ENCODE measurements at regions not wholly inside any gene's neighbourhood (a gene's known extent, or its start where the extent isn't known, plus 50 kb on each side); places are given as distances from the start of the nearest gene placed in this dataset.

GRCh38 chr2:128722489-128722888 is 403.8 kb upstream of the HS6ST1 start:
- no peaks in the 10 kb centered on the region for H3K9me3 ChIP-seq (ENCODE audit: low read depth, low read length, poor library complexity, severe bottlenecking)
- H3K36me3 ChIP-seq (ENCODE audit: insufficient read depth, low read length, poor library complexity, severe bottlenecking), result no peaks in the 10 kb centered on the region
- H3K27ac ChIP-seq (ENCODE audit: low read depth, low read length, poor library complexity, severe bottlenecking), result no peak overlapping the region
- no peak overlapping the region for H3K4me3 ChIP-seq (ENCODE audit: low read depth, low read length, poor library complexity, severe bottlenecking)
- intact Hi-C loops (cut with micrococcal nuclease; ENCODE audit: unreplicated experiment), result no loop called here
- CTCF ChIA-PET, result no interaction called here
- POLR2A ChIA-PET (ENCODE audit: low non-redundant PET), result no interaction called here
- no TSS peak for BruUV-seq (replicated peaks)
- TF ChIP-seq CTCF (conservative IDR thresholded peaks at IDR 0.05; ENCODE audit: low read depth, low read length) (no peak), EZH2 (IDR thresholded peaks at IDR 0.05; ENCODE audit: borderline replicate concordance, low read depth, low read length, poor library complexity, severe bottlenecking) (no peak)
- H3K4me1 ChIP-seq (ENCODE audit: insufficient read depth, low read length, poor library complexity, severe bottlenecking), result no peaks in the 10 kb centered on the region
- no peaks in the 10 kb centered on the region for H3K27me3 ChIP-seq (replicated peaks; ENCODE audit: insufficient read depth, low read depth, low read length, poor library complexity)
- no peak for DNase-seq (ENCODE audit: low spot score)

- intact Hi-C loops (cut with micrococcal nuclease; ENCODE audit: unreplicated experiment), result no loop called here
- Histone ChIP-seq H3K27ac (ENCODE audit: low read depth, low read length, poor library complexity, severe bottlenecking) (no peak overlapping the region), H3K4me1 (ENCODE audit: insufficient read depth, low read length, poor library complexity, severe bottlenecking) (no peaks in the 10 kb centered on the region), H3K36me3 (ENCODE audit: insufficient read depth, low read length, poor library complexity, severe bottlenecking) (no peaks in the 10 kb centered on the region), H3K4me3 (ENCODE audit: low read depth, low read length, poor library complexity, severe bottlenecking) (no peak overlapping the region), H3K9me3 (ENCODE audit: low read depth, low read length, poor library complexity, severe bottlenecking) (peaks cover 7% of the 10 kb centered on the region), H3K27me3 (replicated peaks; ENCODE audit: insufficient read depth, low read depth, low read length, poor library complexity) (no peaks in the 10 kb centered on the region)
- no TSS peak for BruUV-seq (replicated peaks)
- ChIA-PET POLR2A (ENCODE audit: low non-redundant PET) (no interaction called here), CTCF (no interaction called here)
- DNase-seq (ENCODE audit: low spot score), result no peak
- TF ChIP-seq EZH2 (IDR thresholded peaks at IDR 0.05; ENCODE audit: borderline replicate concordance, low read depth, low read length, poor library complexity, severe bottlenecking) (no peak), CTCF (conservative IDR thresholded peaks at IDR 0.05; ENCODE audit: low read depth, low read length) (no peak)
Observed at GRCh38 chr2:128724547-128724946, 405.9 kb upstream of the HS6ST1 start.

- H3K27ac ChIP-seq (ENCODE audit: low read depth, low read length, poor library complexity, severe bottlenecking), result no peak overlapping the region
- POLR2A ChIA-PET (ENCODE audit: low non-redundant PET), result no interaction called here
- TF ChIP-seq CTCF (conservative IDR thresholded peaks at IDR 0.05; ENCODE audit: low read depth, low read length), result no peak
- TF ChIP-seq EZH2 (IDR thresholded peaks at IDR 0.05; ENCODE audit: borderline replicate concordance, low read depth, low read length, poor library complexity, severe bottlenecking), result no peak
Observed at GRCh38 chr2:128724972-128725371, 406.3 kb upstream of the HS6ST1 start.

More at GRCh38 chr2:128724972-128725371, 406.3 kb upstream of the HS6ST1 start:
- H3K4me1 ChIP-seq (ENCODE audit: insufficient read depth, low read length, poor library complexity, severe bottlenecking), result no peaks in the 10 kb centered on the region
- H3K27me3 ChIP-seq (replicated peaks; ENCODE audit: insufficient read depth, low read depth, low read length, poor library complexity), result no peaks in the 10 kb centered on the region
- intact Hi-C loops (cut with micrococcal nuclease; ENCODE audit: unreplicated experiment), result no loop called here
- H3K36me3 ChIP-seq (ENCODE audit: insufficient read depth, low read length, poor library complexity, severe bottlenecking), result no peaks in the 10 kb centered on the region
- DNase-seq (ENCODE audit: low spot score), result no peak
- H3K4me3 ChIP-seq (ENCODE audit: low read depth, low read length, poor library complexity, severe bottlenecking), result no peak overlapping the region
- BruUV-seq (replicated peaks), result no TSS peak
- CTCF ChIA-PET, result no interaction called here
- peaks cover 9% of the 10 kb centered on the region for H3K9me3 ChIP-seq (ENCODE audit: low read depth, low read length, poor library complexity, severe bottlenecking)

All from A673 (cell line).